RWPE1 (cell line): ENCODE measurements at regions not wholly inside any gene's neighbourhood (a gene's known extent, or its start where the extent isn't known, plus 50 kb on each side); places are given as distances from the start of the nearest gene placed in this dataset.
"Not testable (repeated sequence)": the region's sequence is repeated elsewhere in the genome, so short reads cannot be mapped to it uniquely, and the experiment has no call there.

ENCODE experiments used
- CTCF ChIA-PET: fragments of 350-600 bp; sonication (Branson Sonifier 250); formaldehyde crosslinking; extraction: SDS; loops from one replicate; lab custom pipeline; 2021; lab: Yijun Ruan, JAX
- POLR2A ChIA-PET: fragments of 400-600 bp; formaldehyde crosslinking; extraction: SDS; loops from one replicate; lab custom pipeline; 2020; ENCODE audit warnings: antibody characterized with exemption; ENCODE audit not compliant: low non-redundant PET; lab: Yijun Ruan, JAX
- DNase-seq: peaks from one replicate; pipeline ENCODE4 v3.0.0; 2012; ENCODE audit warnings: low spot score
- H3K27ac ChIP-seq: fragments of 450-650 bp; 2 replicates; pipeline ENCODE4 v1.5.1; 2017
- CTCF ChIP-seq: fragments of 450-650 bp; conservative IDR thresholded peaks from 2 replicates; pipeline ENCODE4 v1.5.1; 2017; ENCODE audit warnings: low read depth, mild to moderate bottlenecking

DNA sequence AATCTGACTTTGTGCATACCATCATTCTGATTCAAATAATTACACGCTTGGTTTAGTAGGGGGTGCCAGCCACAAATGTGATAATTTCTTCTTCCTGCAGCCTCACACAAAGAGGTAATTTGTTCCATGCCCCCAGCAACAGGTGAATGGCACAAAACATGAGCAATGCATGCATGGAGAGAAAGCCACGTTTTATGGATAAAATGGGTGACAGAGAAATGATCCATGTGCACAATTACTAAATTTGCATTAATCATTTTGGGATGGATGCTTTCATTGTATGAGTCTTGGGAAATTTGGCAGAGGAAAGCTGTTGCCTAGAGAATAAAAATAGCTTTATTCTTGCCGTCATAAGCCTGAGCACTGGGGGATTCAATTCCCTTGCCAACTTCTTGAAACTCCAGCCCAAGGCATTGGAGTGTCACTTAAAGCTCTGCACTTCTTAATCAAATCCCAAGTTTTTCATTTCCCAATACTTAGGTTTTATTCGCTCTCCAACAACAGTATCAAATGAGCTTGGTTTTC, 411.6 kb downstream of the GBE1 start:
- ChIA-PET CTCF (interaction anchor here (0.6 kb wide), 1 partner anchor 938 kb away, joined by 3 read pairs; no protein-coding TSS in a partner anchor), POLR2A (no interaction called here)
- no peak overlapping the region for H3K27ac ChIP-seq
- TF ChIP-seq CTCF = no peak
- DNase-seq = no peak

DNA sequence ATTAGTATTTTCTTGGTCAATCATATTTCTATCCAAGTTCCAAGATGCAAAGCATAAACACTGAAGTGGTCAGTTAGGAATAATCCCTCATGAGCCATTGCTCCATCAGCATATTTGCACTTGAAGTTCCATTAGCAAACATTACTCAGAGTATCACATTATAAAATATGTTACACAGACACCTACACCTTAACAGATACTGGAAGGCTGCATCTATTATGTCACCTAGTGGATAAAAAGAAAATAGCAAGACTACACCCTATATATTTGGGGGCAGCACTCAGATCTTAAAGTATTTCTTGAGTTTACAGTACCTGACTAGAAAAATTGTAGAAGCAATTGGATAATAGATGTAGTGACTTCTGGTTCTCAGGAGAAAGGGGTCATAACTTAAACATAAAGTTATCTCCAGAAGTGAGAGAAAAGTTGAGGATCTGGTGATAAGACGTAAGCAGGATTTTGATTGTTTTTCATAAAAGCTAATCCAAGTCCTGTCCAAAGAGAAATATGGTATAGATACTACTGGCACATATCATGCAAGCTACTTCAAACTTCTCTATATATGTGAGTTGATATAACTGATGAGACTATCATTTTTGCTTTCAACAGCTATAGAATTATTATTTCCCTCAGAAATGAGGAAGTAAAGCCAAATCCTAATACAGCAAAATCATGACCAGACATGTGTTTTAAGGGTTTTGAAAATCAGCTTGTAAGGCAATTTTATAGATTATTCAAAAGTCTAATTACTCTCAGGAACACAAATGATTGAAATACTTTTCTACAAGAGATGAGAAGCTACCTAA, 422.2 kb downstream of the GBE1 start:
- CTCF ChIA-PET = interaction anchor here (0.7 to 0.9 kb wide), 2 partner anchors 37 to 957 kb away, joined by 3 read pairs; no protein-coding TSS in a partner anchor
- POLR2A ChIA-PET = no interaction called here
- peak; percentile 3 for DNase-seq
- no peak overlapping the region for H3K27ac ChIP-seq
- peak; percentile 62 for TF ChIP-seq CTCF

- ChIA-PET CTCF (no interaction called here), POLR2A (no interaction called here)
- DNase-seq = no peak
- H3K27ac ChIP-seq = no peak overlapping the region
- TF ChIP-seq CTCF = no peak
Observed at GRCh38 chr3:81336470-81336869, 425.0 kb downstream of the GBE1 start.

GRCh38 chr3:81329835-81330234, 431.6 kb downstream of the GBE1 start:
- CTCF ChIA-PET, POLR2A ChIA-PET, DNase-seq, H3K27ac ChIP-seq: not testable (repeated sequence)

- ChIA-PET CTCF (no interaction called here), POLR2A (no interaction called here)
- no peak overlapping the region for H3K27ac ChIP-seq
- TF ChIP-seq CTCF = no peak
- DNase-seq = no peak
Observed at GRCh38 chr3:81326245-81326644, 435.2 kb downstream of the GBE1 start.

DNA sequence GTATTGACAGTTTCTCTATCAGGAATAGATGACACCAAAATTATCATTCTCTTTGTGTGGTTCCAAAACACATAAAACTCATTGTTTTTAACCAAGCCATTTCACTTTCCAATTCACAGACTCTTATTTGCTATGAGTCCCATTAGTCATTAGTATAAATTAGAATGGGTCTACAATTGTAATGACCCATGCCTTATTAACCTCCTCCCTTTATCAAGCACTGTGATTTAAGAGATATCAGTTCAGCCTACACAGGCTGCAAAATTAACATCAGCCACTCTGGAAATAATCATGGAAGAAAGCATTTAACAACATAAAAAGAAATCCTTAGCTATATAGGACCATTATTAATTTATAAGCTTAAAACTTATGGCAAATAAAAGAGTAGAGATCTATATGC, 440.6 kb downstream of the GBE1 start:
- no peak overlapping the region for H3K27ac ChIP-seq
- CTCF ChIA-PET = no interaction called here
- no peak for TF ChIP-seq CTCF
- POLR2A ChIA-PET = no interaction called here
- no peak for DNase-seq

DNA sequence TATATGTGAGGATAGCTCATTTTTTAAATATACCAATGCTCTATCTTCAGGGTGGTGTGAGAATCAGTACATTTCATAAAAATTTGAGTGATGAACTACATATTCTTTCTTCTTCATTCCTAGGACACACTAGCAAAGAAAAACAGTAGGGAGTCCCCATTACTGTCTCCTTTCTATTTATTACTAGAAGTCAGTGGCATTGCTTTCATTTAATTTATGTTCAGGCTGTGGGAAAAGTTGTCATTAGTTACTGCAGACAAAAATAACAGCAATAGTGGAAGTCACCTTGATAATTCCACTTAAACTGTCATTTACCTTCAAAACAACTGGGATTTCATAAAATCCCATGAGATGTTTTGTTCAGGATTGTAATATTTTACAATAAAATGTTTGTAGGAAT, 446.4 kb downstream of the GBE1 start:
- H3K27ac ChIP-seq = no peak overlapping the region
- TF ChIP-seq CTCF = no peak
- CTCF ChIA-PET = no interaction called here
- no peak for DNase-seq
- POLR2A ChIA-PET = no interaction called here
